Calu3 (cell line): ENCODE measurements at regions not wholly inside any gene's neighbourhood (a gene's known extent, or its start where the extent isn't known, plus 50 kb on each side); places are given as distances from the start of the nearest gene placed in this dataset.

ENCODE experiments used
- BruUV-seq: library from RNA; stranded (reverse); fragments of 400-500 nt; replicated peaks from 2 replicates; lab custom pipeline; 2021; lab: Mats Ljungman, UMichigan
- CTCF ChIA-PET: fragments of 300-600 bp; sonication (Branson Sonifier 250); formaldehyde crosslinking; loops from one replicate; lab custom pipeline; 2022; ENCODE audit warnings: antibody characterized with exemption; lab: Charles Lee
- DNase-seq: peaks from one replicate; pipeline ENCODE4 v3.0.0; 2022
- H3K27ac Mint-ChIP-seq: one replicate; pipeline ENCODE4 v1.8.0; 2022; ENCODE audit warnings: mixed read lengths; ENCODE audit not compliant: unreplicated experiment
- H3K27me3 Mint-ChIP-seq: one replicate; pipeline ENCODE4 v1.8.0; 2022; ENCODE audit warnings: mixed read lengths; ENCODE audit not compliant: unreplicated experiment
- H3K36me3 Mint-ChIP-seq: one replicate; pipeline ENCODE4 v1.8.0; 2022; ENCODE audit warnings: mild to moderate bottlenecking, moderate library complexity, mixed read lengths; ENCODE audit not compliant: insufficient read depth, unreplicated experiment
- H3K4me1 Mint-ChIP-seq: one replicate; pipeline ENCODE4 v1.8.0; 2022; ENCODE audit warnings: mild to moderate bottlenecking, low read depth, mixed read lengths; ENCODE audit not compliant: unreplicated experiment
- H3K4me3 Mint-ChIP-seq: one replicate; pipeline ENCODE4 v1.8.0; 2022; ENCODE audit warnings: mild to moderate bottlenecking, low read depth, moderate library complexity, mixed read lengths; ENCODE audit not compliant: unreplicated experiment
- H3K9me3 Mint-ChIP-seq: one replicate; pipeline ENCODE4 v1.8.0; 2022; ENCODE audit warnings: low read depth, mixed read lengths; ENCODE audit not compliant: unreplicated experiment
- CTCF ChIP-seq: fragments of 200-600 bp; IDR thresholded peaks from one replicate; pipeline ENCODE4 v1.8.0; 2022; ENCODE audit warnings: antibody characterized with exemption; ENCODE audit not compliant: unreplicated experiment
- intact Hi-C: fragments of 100-400 bp; cut with micrococcal nuclease; formaldehyde crosslinking; loops from one replicate; pipeline ENCODE4 v1.10.0; 2022; ENCODE audit not compliant: unreplicated experiment

DNA sequence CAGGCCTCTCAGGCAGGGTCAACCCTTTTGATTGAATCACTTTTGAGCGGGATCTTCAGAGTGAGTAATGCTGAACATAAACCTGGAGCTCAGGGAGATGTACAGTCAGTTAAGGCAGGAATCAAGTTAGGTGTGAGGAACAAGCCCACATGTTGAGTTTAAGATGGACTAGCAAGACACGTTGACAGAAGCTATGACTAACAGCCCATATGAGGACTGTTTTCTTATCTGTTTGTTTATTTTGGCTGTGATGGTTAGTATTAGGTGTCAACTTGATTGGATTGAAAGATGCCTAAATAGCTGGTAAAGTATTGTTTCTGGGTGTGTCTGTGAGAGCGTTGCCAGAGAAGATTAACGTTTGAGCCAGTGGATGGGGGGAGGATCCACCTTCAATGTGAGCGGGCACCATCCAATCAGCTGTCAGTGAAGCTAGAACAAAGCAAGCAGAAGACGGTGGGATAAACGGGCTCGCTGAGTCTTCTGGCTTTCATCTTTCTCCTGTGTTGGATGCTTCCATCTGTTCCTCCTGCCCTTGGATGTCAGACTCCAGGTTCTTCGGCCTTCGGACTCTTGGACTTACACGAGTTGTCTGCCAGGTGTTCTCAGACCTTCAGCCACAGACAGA is 232.3 kb upstream of the STAC start:
- no peaks in the 10 kb centered on the region for H3K27me3 Mint-ChIP-seq
- no peak for TF ChIP-seq CTCF
- peaks cover 28% of the 10 kb centered on the region for H3K4me1 Mint-ChIP-seq
- intact Hi-C loops: loop anchor here (5.0 kb wide), 1 partner anchor 224 kb away; no protein-coding TSS in a partner anchor
- DNase-seq: no peak
- BruUV-seq: no TSS peak
- no peaks in the 10 kb centered on the region for H3K9me3 Mint-ChIP-seq
- CTCF ChIA-PET: no interaction called here
- H3K4me3 Mint-ChIP-seq: no peak overlapping the region
- no peaks in the 10 kb centered on the region for H3K36me3 Mint-ChIP-seq
- no peak overlapping the region for H3K27ac Mint-ChIP-seq

- H3K4me3 Mint-ChIP-seq: no peak overlapping the region
- H3K36me3 Mint-ChIP-seq: no peaks in the 10 kb centered on the region
- intact Hi-C loops: loop anchor here (5.0 kb wide), 1 partner anchor 223 kb away; no protein-coding TSS in a partner anchor
- H3K27ac Mint-ChIP-seq: no peak overlapping the region
- no TSS peak for BruUV-seq
- CTCF ChIA-PET: interaction anchor here (0.7 to 1.0 kb wide), 2 partner anchors 160 to 217 kb away, joined by 3 to 5 read pairs; no protein-coding TSS in a partner anchor
- H3K27me3 Mint-ChIP-seq: no peaks in the 10 kb centered on the region
- peak; percentile 43 for DNase-seq
- H3K9me3 Mint-ChIP-seq: no peaks in the 10 kb centered on the region
- TF ChIP-seq CTCF: no peak
- H3K4me1 Mint-ChIP-seq: peaks cover 28% of the 10 kb centered on the region
Measured at GRCh38 chr3:36149447-36149865, 230.8 kb upstream of the STAC start.

- intact Hi-C loops: no loop called here
- TF ChIP-seq CTCF: no peak
- Mint-ChIP-seq H3K4me3 (no peak overlapping the region), H3K27ac (no peak overlapping the region), H3K9me3 (no peaks in the 10 kb centered on the region), H3K36me3 (no peaks in the 10 kb centered on the region), H3K4me1 (no peaks in the 10 kb centered on the region), H3K27me3 (no peaks in the 10 kb centered on the region)
- no peak for DNase-seq
- no TSS peak for BruUV-seq
- CTCF ChIA-PET: no interaction called here
Measured at GRCh38 chr3:36155515-36155914, 224.8 kb upstream of the STAC start.

DNA sequence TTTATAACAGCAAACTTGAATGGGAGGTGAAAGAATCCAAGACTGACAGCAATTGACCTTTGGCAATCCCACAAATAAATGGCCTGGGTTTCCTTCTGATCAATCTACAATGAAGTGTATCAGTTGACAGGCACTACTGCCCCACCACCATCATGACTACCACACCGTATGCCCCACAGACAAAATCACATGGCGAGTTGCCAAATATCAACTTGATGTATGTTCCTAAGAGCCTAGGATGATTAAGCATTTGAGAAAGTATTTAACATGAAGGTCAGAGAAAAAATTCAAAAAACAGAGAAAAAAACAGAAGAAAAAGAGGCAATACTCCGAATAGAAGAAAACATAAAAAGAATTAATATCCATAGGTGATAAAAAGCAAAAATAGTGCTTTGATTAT is 215.9 kb upstream of the STAC start:
- no TSS peak for BruUV-seq
- intact Hi-C loops: no loop called here
- DNase-seq: no peak
- CTCF ChIA-PET: no interaction called here
- no peak overlapping the region for H3K27ac Mint-ChIP-seq
- H3K27me3 Mint-ChIP-seq: no peaks in the 10 kb centered on the region
- no peak overlapping the region for H3K4me3 Mint-ChIP-seq
- no peaks in the 10 kb centered on the region for H3K9me3 Mint-ChIP-seq
- peaks cover 18% of the 10 kb centered on the region for H3K4me1 Mint-ChIP-seq
- no peak for TF ChIP-seq CTCF
- no peaks in the 10 kb centered on the region for H3K36me3 Mint-ChIP-seq
